Ectodermal cell (in vitro differentiated cells): ENCODE measurements at regions not wholly inside any gene's neighbourhood (a gene's known extent, or its start where the extent isn't known, plus 50 kb on each side); places are given as distances from the start of the nearest gene placed in this dataset.
A peak's percentile ranks its signal among the peaks of the same experiment; 100 is the strongest.

Source experiments
- H3K27ac ChIP-seq: 2 replicates; pipeline ENCODE4 v1.7.0; 2013; ENCODE audit warnings: mild to moderate bottlenecking, low read depth, low read length; ENCODE audit not compliant: insufficient read depth, poor library complexity, severe bottlenecking
- H3K27me3 ChIP-seq: 2 replicates; pipeline ENCODE4 v1.7.0; 2013; ENCODE audit warnings: mild to moderate bottlenecking, low read length; ENCODE audit not compliant: insufficient read depth, control insufficient read depth, poor library complexity, severe bottlenecking
- H3K36me3 ChIP-seq: one replicate; pipeline ENCODE4 v1.7.0; 2013; ENCODE audit warnings: low read length; ENCODE audit not compliant: control insufficient read depth, insufficient read depth
- H3K4me1 ChIP-seq: one replicate; pipeline ENCODE4 v1.7.0; 2013; ENCODE audit warnings: low read length; ENCODE audit not compliant: control insufficient read depth, insufficient read depth
- H3K4me3 ChIP-seq: 2 replicates; pipeline ENCODE4 v1.7.0; 2013; ENCODE audit warnings: low read depth, low read length, control low read depth; ENCODE audit not compliant: insufficient read depth
- H3K9me3 ChIP-seq: 2 replicates; pipeline ENCODE4 v1.7.0; 2013; ENCODE audit warnings: mild to moderate bottlenecking, low read length, moderate library complexity; ENCODE audit not compliant: control insufficient read depth
- WGBS, 2 experiments: methylation state at CpG; one replicate each; pipeline ENCODE4 v1.1.7; 2013; ENCODE audit warnings: missing lambda C conversion rate in 2 of 2; 5-methylcytosine and 5-hydroxymethylcytosine counted together

- H3K36me3 ChIP-seq, result no peaks in the 10 kb centered on the region
- peak overlapping the region; percentile 54 for H3K27ac ChIP-seq
- H3K9me3 ChIP-seq, result no peaks in the 10 kb centered on the region
- H3K27me3 ChIP-seq, result no peaks in the 10 kb centered on the region
- H3K4me1 ChIP-seq, result peaks cover 39% of the 10 kb centered on the region
- WGBS, 2 experiments, result 94 to 95% methylated on average over 6 of the region's 6 CpGs
- no peak overlapping the region for H3K4me3 ChIP-seq
Observed at GRCh38 chr15:95842576-95842975, 487.9 kb upstream of the NR2F2 start.

GRCh38 chr15:95843241-95843910 is 487.1 kb upstream of the NR2F2 start:
- peaks cover 40% of the 10 kb centered on the region for H3K4me1 ChIP-seq
- H3K27me3 ChIP-seq, result no peaks in the 10 kb centered on the region
- no peaks in the 10 kb centered on the region for H3K9me3 ChIP-seq
- H3K36me3 ChIP-seq, result no peaks in the 10 kb centered on the region
- no peak overlapping the region for H3K4me3 ChIP-seq
- peak overlapping the region; percentile 54 for H3K27ac ChIP-seq
- WGBS, 2 experiments, result 75 to 81% methylated on average over 4 of the region's 5 CpGs

GRCh38 chr15:95845862-95846515 is 484.5 kb upstream of the NR2F2 start:
- Histone ChIP-seq H3K4me3 (no peak overlapping the region), H3K9me3 (no peaks in the 10 kb centered on the region), H3K4me1 (peaks cover 40% of the 10 kb centered on the region), H3K27ac (peak overlapping the region; percentile 89), H3K27me3 (no peaks in the 10 kb centered on the region), H3K36me3 (no peaks in the 10 kb centered on the region)
- 32 to 33% methylated on average over 10 to 12 of the region's 13 CpGs for WGBS, 2 experiments

- Histone ChIP-seq H3K4me3 (no peak overlapping the region), H3K36me3 (no peaks in the 10 kb centered on the region), H3K9me3 (no peaks in the 10 kb centered on the region), H3K27ac (no peak overlapping the region), H3K27me3 (no peaks in the 10 kb centered on the region), H3K4me1 (peaks cover 39% of the 10 kb centered on the region)
- WGBS, 2 experiments, result 85 to 94% methylated on average over 1 of the region's 1 CpG
Observed at GRCh38 chr15:95848126-95848525, 482.4 kb upstream of the NR2F2 start.

GRCh38 chr15:95850837-95851236 is 479.7 kb upstream of the NR2F2 start:
- Histone ChIP-seq H3K27ac (no peak overlapping the region), H3K36me3 (no peaks in the 10 kb centered on the region), H3K4me1 (peaks cover 16% of the 10 kb centered on the region), H3K27me3 (no peaks in the 10 kb centered on the region), H3K9me3 (no peaks in the 10 kb centered on the region), H3K4me3 (no peak overlapping the region)
- 95 to 100% methylated on average over 2 of the region's 2 CpGs for WGBS, 2 experiments

GRCh38 chr15:95853350-95853749 is 477.1 kb upstream of the NR2F2 start:
- Histone ChIP-seq H3K9me3 (no peaks in the 10 kb centered on the region), H3K4me3 (no peak overlapping the region), H3K36me3 (no peaks in the 10 kb centered on the region), H3K4me1 (peaks cover 6% of the 10 kb centered on the region), H3K27ac (no peak overlapping the region), H3K27me3 (no peaks in the 10 kb centered on the region)

GRCh38 chr15:95857124-95857757 is 473.3 kb upstream of the NR2F2 start:
- Histone ChIP-seq H3K4me3 (no peak overlapping the region), H3K9me3 (no peaks in the 10 kb centered on the region)
- WGBS, 2 experiments, result 80 to 84% methylated on average over 4 of the region's 4 CpGs

GRCh38 chr15:95857758-95858157 is 472.7 kb upstream of the NR2F2 start:
- Histone ChIP-seq H3K9me3 (no peaks in the 10 kb centered on the region), H3K4me1 (peaks cover 6% of the 10 kb centered on the region), H3K36me3 (no peaks in the 10 kb centered on the region), H3K4me3 (no peak overlapping the region), H3K27ac (no peak overlapping the region), H3K27me3 (no peaks in the 10 kb centered on the region)

More at GRCh38 chr15:95857124-95857757, 473.3 kb upstream of the NR2F2 start:
- H3K4me1 ChIP-seq, result peaks cover 6% of the 10 kb centered on the region
- H3K27me3 ChIP-seq, result no peaks in the 10 kb centered on the region
- no peak overlapping the region for H3K27ac ChIP-seq
- H3K36me3 ChIP-seq, result no peaks in the 10 kb centered on the region

- Histone ChIP-seq H3K4me1 (peaks cover 6% of the 10 kb centered on the region), H3K9me3 (no peaks in the 10 kb centered on the region), H3K4me3 (no peak overlapping the region), H3K36me3 (no peaks in the 10 kb centered on the region), H3K27ac (no peak overlapping the region), H3K27me3 (no peaks in the 10 kb centered on the region)
- WGBS, 2 experiments, result 89 to 100% methylated on average over 1 of the region's 1 CpG
Observed at GRCh38 chr15:95860406-95860805, 470.1 kb upstream of the NR2F2 start.

GRCh38 chr15:95864467-95864886 is 466.0 kb upstream of the NR2F2 start:
- Histone ChIP-seq H3K4me1 (peaks cover 4% of the 10 kb centered on the region), H3K9me3 (no peaks in the 10 kb centered on the region), H3K27me3 (no peaks in the 10 kb centered on the region), H3K4me3 (no peak overlapping the region), H3K27ac (no peak overlapping the region), H3K36me3 (no peaks in the 10 kb centered on the region)
- WGBS, 2 experiments, result 92 to 94% methylated on average over 3 of the region's 3 CpGs
